GM18909 (cell line): ENCODE measurements at regions not wholly inside any gene's neighbourhood (a gene's known extent, or its start where the extent isn't known, plus 50 kb on each side); places are given as distances from the start of the nearest gene placed in this dataset.

Experiments used
- ATAC-seq: cut with Tn5 transposase; IDR thresholded peaks from one replicate; pipeline ENCODE4 v1.9.1; 2021; ENCODE audit warnings: mild to moderate bottlenecking; ENCODE audit not compliant: unreplicated experiment, poor library complexity

GRCh38 chrX:22648281-22648680, 351.5 kb upstream of the DDX53 start:
- no peak for ATAC-seq

DNA sequence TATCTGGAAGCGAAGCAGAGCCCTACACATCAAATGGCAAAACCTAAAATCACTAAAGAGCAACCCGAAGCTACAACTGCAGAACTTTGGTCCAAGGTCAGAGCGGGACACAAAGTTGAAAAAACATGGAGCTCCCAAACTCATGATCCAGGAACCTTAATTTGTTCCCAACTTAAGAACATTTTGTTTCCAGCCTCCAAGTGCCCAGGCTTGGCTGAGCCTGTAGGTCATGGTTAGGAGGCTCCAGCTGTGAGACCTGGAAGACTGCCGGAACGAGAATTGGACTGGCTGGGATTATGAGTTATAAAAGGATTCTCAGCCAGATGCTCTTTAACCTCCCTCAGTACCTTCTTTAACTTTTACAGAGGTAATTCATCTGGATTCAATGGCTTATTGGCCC, 349.1 kb upstream of the DDX53 start:
- no peak for ATAC-seq

GRCh38 chrX:22652596-22652995, 347.2 kb upstream of the DDX53 start:
- no peak for ATAC-seq

DNA sequence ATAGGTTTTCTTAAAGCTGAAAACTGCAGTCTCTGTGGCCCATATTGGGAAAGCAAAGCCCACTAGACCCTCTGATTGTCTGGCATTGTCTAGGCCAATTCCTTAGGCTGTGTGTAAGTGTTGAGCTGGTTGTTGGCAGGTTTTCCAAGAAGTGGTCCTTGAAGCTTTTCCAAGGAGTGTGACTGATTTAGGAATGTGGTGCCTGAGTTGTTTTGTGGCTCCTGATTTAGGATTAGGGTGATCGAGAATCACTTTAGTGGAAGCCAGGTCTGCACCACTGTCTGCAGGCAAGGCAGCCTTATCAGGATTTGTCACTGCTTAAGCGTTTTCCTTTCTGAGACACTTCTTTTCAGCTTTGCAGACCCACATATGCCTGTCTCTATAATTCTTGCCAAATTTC, 339.0 kb upstream of the DDX53 start:
- no peak for ATAC-seq

- ATAC-seq, result no peak
Measured at GRCh38 chrX:22662776-22663175, 337.0 kb upstream of the DDX53 start.

DNA sequence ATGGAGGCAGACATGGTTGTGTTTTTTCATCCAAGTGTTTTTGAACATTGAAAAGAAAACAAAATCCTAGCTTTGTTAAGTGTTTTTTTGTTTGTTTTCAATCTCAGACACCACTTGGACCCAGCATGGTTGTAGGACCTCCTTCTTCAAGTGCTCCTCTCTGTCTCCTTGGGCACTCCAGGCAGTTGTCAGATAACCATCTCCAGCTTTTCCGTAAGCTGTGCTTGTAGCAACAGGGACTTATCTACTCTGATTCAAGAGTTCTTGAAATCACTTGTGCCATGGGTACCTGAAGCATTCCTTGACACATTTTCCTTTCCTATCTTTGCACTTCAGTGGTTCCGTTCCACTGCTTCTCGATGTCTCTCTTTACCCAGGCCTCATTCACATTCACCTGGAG, 334.9 kb upstream of the DDX53 start:
- ATAC-seq, result no peak

GRCh38 chrX:22665818-22666217, 333.9 kb upstream of the DDX53 start:
- no peak for ATAC-seq

- ATAC-seq, result no peak
Measured at GRCh38 chrX:22666441-22666840, 333.3 kb upstream of the DDX53 start.

DNA sequence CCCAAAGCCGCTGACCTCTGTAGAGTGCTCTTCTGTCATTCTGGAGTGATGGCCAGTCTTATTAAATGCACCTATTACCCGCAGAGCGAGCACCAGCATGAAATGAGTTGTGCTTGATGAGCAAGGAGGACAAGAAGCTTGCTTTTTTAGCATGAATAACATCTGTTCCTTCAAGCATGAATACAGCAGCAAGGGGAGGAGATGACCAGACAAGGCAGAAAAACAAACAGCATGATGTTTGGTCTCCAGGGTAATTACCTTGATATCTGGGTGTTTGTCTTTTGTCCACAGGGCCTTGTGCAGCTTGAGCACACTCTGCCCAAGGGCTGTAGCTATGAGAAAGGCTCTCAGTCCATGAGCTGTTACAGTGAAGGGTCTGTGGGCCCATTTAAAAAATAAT, 324.8 kb upstream of the DDX53 start:
- ATAC-seq, result no peak

DNA sequence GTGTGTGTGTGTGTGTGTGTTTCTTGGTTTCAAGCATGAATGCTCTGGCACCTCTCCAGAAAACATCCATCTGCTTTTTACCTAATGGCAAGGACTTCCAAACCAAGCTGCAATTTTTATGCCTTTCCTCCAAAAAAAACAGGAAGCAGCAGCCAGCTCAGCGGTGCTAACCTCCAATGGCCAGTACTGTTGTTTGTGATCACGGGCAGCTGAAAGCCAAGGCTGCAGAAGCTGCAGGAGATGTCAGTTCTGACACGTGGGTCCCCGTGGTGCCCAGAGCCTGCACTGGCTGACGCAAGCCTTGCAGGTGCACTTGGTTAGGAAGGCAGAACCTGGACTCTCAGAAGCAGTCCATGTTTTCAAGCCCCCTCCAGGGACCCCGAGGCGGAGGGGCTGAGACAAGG, 313.6 kb upstream of the DDX53 start:
- no peak for ATAC-seq

GRCh38 chrX:22689290-22689689, 310.5 kb upstream of the DDX53 start:
- no peak for ATAC-seq

- ATAC-seq, result no peak
Measured at GRCh38 chrX:22690116-22690515, 309.6 kb upstream of the DDX53 start.

DNA sequence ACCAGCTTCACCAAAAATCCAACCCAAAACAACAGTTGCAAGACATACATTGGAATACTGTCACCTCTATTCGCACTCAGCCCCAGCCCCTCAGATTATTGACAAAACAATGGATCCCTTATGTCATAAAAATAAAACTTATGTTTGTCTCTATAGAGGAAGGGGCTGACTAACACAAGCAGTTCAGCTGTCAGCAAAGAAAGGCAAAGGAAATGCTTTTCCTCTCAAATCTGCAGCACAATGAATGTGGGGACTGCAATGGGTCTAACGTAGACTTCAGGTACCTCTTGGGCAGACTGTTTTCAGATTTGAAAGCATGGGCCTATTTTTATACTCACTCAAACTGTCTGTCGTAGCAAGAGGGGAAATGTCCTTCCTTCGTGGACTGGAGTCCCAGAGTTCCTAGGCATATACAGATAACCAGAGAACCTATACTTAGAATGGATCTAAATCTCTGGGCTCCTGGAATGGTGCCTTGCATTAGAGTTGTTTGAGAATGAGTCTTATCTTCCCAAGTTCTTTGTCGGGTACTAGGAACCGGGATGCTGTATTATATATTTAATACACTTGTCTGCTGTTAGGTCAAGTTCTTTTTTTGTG, 307.7 kb upstream of the DDX53 start:
- ATAC-seq, result no peak

DNA sequence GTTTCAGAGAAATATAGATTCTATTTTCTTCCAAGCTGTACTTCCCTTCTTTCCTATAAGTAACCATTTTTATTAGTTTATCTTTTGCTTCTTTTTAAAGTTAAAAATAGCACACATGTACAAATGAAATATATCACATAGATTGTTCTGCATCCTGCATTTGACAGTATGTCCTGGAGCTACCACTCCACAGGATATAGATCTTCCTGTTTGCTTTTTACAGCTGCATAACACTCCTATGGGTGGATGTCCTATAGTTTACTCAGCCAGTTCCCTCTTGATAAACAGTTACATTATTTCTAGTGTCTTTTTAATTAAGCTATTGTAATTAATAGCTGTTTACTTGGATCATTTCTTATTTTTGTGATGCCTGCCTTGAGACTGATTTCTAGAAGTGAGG, 301.6 kb upstream of the DDX53 start:
- no peak for ATAC-seq

GRCh38 chrX:22699581-22700091, 300.1 kb upstream of the DDX53 start:
- no peak for ATAC-seq

DNA sequence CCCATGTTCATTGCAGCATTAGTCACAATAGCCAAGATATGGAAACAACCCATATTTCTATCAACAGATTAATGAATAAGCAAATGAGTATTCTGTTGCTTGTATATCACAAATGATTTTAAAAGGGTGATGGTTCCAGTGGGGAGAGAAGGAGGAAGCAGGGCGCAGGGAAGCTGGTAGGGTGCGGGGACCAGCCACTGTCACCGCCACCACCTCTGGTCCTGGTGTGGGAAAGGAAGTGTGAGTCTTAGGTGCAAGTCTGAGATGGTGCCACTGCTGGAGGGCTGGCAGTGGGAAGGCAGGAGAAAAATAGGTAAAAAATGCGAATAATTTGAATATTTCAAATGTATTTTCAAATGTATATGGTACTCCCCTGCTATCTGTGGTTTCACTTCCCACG, 286.8 kb upstream of the DDX53 start:
- no peak for ATAC-seq

- ATAC-seq, result no peak
Measured at GRCh38 chrX:22730542-22730941, 269.2 kb upstream of the DDX53 start.

GRCh38 chrX:22737541-22737940, 262.2 kb upstream of the DDX53 start:
- ATAC-seq, result no peak

DNA sequence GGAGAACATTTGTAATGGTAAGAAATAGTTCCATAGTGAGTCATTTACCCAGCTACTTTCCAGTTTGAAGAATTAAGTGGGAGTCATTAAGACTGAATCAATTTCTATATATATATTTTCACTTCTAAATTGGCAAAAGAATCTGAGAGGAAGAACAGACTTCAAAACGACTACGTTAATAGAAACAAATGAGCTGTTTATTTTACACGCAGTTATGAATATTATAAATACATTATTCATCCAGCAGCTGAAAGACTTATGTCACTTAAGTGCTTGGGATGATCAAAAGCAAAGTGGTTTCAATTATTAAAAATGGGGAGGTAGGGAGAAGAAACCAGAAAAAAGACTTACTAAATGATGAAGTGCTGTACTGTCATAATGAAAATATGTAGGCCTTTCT, 260.5 kb upstream of the DDX53 start:
- no peak for ATAC-seq

- ATAC-seq, result no peak
Measured at GRCh38 chrX:22740836-22741235, 258.9 kb upstream of the DDX53 start.

- ATAC-seq, result no peak
Measured at GRCh38 chrX:22742174-22742573, 257.6 kb upstream of the DDX53 start.

GRCh38 chrX:22746081-22746480, 253.7 kb upstream of the DDX53 start:
- no peak for ATAC-seq
